Inflammatory macrophage treated with lipopolysaccharide for 4 hours (primary cell): ENCODE measurements at regions not wholly inside any gene's neighbourhood (a gene's known extent, or its start where the extent isn't known, plus 50 kb on each side); places are given as distances from the start of the nearest gene placed in this dataset.
"Not testable (repeated sequence)": the region's sequence is repeated elsewhere in the genome, so short reads cannot be mapped to it uniquely, and the experiment has no call there.

Experiments used
- DNase-seq: peaks from one replicate; pipeline ENCODE4 v3.0.0-alpha.2; 2020

DNA sequence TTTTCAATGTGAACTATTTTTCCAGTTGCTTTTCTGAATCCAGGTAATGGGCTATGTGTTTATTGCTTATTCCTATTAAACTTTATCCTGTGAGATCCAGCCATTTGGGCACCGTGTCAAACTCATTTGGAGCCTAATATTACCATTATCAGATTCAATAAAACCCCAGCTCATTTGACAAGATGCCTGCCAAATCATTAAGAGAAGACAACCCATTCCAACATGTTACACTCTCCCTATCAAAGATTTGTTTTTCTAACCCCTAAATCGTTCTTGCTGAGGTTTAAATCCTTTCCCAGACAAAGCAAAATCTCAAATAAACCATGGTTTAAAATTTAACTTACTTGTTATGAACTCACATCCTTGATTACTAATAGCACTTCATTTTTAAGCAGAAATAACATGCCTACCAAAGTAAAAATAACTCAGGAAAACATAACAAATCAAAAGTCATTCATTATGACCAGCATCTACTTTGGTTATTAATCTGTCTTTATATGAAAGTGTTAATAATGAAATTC is 130.0 kb upstream of the TCF21 start:
- no peak for DNase-seq

DNA sequence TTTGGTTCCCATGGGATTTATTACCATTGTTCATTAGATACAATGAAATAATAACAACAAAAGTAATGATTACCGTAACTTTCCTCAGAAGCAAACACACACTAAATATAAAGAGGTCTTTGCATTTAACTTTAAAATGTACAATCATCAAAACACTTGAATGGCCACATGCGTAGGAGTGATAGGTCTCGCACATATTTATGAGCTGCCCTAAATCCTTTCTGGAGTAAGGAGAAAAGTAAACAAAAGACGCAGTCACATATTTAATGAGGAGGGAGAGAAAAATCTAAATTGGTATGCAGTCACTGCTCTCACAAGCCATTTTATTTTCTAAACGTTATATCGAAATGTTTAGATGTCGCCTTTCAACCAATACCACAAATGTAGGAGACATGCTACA is 129.4 kb upstream of the TCF21 start:
- DNase-seq, result no peak

DNA sequence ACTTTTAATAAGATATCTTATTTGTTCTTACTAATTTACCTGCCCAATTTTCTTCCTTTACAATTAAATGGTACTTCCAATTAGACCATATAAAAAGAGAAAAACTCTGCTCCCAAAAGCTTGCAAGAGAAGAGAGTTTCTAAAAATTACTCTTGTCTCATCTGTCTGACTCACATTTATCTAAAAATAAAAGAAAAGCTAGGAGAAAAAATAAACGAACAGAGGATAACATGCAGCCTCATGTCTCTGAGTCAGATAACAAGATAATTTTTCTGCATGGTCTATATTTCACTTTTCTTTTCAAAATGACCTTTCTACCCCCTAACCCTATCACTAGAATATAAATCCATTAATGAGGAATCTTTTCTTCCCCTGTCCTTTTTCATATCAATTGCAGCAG is 127.2 kb upstream of the TCF21 start:
- DNase-seq, result no peak

DNA sequence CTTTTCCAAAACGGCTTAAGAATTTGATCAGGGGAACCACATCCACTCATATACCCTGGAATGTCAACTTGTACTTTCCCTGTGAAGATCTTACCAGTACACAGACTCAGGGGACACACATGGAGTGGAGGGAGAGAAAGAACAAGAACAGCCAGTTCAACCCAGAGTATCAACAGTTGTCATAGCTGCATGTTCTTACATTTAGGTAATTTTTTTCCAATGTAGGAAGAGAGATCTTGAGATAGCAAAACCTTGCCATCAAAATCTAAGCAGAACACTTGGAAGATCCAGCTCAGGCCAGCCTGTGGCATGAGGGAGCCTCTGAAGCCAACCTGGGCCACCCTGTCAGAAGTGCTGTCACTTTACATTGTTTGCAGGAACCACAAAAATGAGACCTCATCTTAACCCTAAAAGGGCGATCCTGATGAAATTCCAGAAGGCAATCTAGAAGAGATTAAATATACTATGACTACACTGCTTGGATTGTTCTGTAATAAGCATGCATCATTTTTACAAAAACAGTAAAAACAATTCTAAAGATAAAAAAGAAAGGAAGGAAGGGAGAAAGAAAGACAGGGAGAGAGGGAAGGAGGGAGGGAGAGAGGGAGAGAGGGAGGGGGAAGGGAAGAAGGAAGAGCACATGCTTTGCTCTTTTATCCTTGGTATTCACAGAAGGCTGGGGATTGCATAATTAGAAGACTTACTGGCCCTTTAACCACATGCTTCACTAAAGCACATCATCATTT is 124.7 kb upstream of the TCF21 start:
- no peak for DNase-seq

DNA sequence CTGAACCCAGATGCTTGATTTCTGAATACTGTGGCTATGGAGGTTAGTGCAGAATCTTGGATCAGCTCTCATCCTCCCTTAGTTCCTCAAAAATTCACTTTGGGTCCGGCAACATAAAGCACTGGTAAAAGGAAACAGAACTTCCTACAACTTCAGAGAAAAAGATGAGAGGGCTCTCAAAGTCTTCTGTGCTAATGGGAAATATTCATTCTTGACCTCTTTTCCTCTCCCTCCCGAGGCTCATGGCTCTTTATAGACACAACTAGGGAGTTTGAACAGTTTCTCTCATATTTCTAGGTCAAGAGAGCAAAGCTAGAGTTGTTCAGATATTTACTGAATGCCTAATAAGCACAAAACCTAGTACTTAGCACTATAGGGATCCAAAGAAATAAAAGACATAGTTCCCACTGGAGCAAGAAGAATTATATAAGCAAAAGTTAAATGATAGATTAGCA is 124.1 kb upstream of the TCF21 start:
- no peak for DNase-seq

DNA sequence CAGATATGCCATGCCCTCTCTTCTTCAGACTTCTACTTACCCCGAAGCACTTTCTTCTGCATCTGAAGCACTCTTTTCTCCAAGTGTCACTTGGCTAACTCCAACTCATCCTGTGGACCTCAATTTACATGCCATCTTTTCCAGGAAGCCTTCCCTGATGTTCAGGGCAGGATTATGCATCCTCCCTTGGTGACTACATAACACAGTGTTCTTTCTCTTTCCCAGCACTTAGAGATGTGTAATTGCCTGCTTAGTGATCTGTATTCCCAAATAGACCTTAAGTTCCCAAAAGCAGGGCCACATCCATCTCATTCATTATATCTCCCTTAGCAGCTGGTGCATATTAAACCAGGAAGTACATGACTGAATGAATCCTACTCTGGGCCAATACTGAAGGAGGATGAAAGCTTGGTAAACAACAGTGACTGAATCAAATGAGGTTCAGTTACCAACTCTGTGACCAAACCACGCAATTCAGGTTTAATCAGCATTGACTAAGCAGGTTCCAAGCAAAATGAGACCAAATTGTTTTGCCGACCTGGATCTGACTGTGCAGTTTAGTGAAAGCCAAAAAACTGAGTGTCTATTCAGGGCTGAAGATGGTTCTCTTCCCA is 121.4 kb upstream of the TCF21 start:
- no peak for DNase-seq

DNA sequence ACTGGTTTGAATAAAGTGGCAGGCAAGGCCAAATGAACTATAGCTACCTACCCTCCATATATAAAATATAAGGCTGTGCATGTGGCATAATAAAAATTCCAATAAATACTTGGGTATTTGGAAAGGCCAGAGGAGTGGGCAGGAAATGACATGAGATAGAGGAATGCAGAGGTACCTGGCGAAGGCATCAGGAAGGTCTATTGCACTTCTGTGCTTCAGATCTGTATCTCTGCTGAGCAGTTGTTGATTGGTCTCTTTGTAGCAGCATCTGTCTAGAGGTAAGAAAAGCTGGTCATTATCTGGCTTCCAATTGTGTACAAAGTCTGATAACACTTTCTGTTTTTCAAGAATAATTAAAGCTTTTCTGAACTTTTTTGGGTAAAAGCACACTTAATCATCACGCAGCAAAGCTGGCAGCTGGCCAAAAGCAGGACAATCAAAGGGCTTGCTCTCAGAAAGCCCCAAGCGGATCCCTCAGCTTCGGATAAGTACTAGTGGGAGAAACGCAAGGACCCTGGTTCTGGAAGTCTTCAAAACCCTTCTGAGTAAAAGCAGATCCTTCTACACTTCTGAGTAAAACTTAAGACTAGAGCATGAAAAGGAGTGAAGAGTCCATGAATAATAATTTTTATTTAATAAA is 120.1 kb upstream of the TCF21 start:
- DNase-seq, result no peak

DNA sequence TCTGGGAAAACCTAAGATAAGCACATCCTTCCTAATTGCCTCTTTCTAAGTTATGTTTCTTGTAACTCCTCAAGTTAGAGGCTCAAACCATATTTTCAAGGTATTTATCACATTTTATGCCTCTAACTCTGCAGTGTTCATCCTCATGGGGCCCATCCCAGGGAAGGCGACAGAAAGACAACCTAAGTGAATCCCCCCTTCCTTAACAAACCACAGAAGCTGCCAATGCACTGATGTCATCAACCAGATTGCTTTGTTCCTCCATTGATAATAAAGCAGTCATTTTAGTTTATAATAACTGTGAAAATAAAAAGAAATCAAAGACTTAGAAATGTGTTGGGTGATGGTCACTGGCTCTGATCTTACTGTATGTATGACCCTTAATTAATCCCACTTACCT is 119.5 kb upstream of the TCF21 start:
- DNase-seq, result no peak

DNA sequence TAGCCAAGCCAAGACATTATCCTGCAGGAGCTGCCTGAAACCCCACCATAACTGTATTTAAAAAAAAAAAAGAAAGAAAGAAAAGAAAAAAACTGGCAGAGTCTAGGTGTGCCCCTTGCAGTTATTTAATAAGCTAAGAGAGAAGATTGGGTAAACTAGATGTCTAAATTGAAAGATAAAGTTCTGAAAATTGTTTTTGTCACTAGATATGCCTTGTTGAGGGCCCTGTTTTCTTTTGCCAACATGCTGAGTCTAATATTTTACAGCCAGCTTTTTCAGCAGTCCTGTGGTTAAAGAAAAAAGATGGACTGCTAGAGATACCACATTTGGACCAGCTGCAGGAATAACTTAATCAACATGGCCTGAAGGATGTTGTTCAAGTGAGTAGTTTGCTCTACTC is 116.3 kb upstream of the TCF21 start:
- DNase-seq, result no peak

DNA sequence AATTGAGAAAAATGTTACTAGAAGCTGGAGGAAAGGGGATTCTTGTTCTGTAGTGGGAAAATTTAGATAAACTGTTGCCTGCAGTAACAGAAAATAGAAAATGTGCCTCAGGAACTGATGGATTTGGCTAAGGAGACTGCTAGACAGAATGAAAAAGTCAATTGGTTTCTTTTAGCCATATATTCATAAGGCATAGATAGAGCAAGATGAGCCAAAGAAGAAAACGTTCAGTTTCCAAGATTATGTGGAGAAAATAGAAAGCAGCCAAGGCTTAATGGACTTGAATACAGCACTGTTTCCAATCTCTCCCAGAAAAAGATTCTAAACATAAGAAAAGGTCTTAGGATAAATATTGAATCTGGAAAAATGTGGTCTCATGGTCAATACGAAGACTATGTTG is 115.1 kb upstream of the TCF21 start:
- DNase-seq, result no peak

DNA sequence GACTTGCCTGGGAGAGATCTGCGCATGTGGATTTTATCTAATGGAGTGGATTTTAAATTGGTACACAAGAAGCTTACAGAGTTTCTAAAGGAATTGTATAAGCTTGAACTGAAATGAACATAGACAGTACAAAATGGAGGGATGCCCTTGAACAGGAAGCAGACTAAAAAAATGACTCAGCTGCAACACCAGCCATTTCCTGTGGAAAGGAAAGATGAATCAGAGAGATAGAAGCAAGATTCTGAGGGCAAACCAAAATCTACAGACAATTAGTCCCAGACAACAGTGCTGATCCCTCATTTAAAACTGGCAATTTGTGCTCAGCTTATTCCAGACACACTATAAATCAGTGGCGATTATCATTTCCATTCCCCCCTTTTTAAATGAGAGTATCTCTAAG is 114.6 kb upstream of the TCF21 start:
- no peak for DNase-seq

DNA sequence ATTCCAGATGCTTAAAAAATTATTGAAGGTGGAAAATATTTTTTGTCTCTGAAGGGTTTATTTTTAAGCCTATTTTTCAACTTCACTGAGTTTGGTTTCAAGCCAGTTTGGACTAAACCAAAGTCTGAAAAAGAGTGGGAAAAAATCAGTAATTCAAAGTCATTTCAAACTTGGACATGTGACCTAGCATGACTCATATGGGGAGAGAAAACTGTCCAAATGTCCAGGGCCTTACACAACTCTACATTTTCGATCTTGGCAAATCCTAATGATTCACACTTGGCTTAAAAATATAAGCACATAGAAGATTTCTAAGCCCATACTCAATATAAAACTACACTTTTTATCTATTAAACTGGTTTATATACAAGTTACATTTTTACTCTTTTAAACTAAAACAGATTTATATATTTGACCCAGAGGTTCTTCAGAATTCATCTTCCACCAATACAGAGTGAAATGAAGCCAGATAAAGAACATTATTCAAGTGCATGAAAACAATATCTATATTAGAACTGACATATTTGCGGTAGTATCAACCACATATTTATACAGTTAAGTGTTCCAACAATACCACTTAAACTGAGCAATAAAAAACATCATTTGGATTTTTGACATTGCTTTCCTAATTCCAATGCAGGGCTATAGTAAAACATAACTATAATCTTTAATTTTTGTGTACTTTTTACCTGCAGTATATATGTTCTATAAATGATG is 110.3 kb upstream of the TCF21 start:
- peak; percentile 38 for DNase-seq

DNA sequence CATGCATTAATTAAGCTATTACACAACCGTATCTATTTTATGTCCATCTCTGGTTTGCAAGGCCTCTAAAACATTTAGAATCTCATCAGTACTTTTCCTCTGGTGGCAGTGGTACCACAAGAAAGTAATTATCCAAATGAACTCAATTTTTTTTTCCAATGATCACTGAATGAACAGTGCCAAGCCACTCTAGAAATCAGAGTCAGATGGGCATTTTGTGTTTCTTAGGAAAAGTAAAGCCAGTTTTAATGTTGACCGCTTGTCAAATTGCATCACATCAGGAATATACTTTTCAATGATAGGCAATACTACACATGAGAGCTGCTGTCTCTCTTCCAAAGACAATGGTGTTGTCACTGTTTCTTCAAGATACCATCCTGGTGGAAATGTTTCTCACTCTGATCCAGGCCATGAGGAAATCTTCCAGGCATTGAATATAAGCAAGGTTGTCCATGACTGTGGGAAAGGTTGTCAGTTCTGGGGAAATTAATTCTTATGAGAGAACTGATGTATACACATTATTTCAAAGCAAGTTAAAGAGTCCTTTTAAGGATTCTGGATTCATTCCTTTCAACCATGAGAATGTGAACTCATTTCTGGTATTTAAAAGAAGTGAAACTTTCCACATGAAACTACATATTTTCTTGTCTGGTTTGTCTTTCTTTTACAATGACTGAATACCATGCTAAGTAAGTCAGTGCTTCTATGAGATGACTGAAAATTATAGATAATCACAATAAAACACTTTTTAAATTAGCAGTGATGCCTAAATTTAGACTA is 108.8 kb upstream of the TCF21 start:
- no peak for DNase-seq

DNA sequence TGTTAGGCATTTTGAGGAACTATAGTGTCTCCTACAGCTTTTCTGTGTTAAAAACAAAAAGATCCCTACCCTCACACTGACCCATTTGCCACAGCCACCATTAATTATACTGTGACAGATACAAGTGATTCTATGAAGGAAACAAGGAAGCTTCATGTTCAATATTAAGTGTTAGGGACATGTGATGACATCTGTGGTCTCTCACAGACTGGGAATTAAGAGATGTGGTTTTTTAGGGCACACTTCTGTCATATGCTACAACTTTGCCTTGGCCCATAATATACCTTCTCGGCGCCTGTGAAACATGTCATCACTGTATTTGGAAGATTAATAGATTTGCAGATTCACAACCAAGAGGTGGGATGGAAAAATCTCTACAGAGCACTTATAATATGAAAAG is 102.9 kb upstream of the TCF21 start:
- DNase-seq, result no peak

DNA sequence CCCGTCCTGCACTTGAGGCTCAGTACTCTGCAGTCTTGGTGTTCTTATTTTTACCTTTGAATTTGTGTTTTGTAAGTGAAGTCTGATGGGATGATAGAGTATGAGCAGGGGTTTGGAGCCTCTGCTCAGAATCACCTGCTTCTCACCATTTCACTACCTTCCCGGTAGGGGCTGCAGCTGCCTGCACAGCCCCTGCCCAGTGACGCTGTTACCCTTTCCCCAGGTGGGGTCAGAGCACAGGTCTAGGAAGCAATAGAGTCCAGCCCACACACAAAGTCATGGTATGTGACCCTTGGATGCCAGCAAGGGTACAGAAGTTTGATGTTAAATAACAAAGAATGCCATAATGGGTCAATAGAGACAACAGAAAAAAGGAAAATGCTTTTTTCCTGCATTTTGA is 101.8 kb upstream of the TCF21 start:
- no peak for DNase-seq

DNA sequence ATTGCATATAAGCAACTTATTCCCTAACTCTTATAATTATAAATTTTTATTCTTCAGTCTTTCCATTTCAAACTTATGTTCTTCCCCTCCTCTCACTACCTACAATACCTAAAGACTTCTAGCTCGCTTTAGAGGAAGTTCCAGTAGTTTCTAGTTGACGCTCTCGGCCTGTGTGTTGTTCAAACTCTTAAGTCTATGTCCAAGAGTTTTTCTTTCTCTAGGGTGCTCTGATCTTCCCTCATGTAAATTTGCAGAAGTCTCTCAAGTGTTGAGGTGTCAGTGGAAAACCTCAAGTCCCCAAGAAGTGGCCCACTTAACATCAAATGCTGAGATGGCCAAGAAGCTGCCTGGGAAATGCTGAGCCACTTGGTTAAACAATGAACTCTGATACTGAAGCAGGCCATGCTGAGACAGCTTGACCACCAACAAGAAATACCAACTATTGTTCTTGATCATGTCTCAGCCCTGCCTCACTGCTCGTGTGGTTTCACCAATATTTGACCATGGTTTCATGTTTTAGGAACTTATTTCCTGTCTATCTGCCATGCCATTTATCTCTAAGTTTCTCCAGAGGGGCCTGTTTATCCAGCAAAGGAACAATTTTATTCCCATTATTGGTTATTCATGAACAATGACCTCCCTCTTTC is 100.9 kb upstream of the TCF21 start:
- DNase-seq, result no peak

DNA sequence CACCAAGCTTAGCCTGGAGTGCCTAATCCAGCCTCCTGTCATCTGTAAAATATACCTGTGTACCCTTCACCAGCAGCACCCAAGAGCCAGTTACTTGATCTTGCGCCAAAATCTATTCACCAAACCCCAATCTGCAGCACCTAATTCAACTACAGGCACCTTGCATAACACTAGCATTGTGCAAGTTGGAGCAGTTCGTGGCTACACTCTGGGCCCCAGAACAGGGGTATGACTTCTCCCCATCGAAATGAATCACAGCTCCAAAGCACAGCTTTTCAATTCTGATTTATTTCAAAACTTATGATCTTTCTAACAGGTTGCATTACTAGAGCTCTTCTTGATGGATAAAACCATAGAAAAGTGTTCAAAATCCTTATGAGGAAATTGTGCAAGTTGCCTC is 100.4 kb upstream of the TCF21 start:
- no peak for DNase-seq

DNA sequence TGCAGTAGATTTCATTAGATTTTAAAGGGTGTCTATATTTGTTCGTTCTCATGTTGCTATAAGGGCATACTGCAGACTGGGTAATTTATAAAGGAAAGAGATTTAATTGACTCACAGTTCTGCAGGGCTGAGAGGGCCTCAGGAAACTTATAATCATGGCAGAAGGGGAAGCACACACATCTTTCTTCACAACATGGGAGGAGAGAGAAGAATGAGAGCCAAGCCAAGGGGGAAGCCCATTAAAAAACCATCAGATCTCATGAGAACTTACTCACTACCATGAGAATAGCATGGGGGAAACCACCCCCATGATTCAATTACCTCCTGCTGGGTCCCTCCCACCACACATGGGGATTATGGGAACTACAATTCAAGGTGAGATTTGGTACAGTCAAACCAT is 99.5 kb upstream of the TCF21 start:
- DNase-seq, result not testable (repeated sequence)

DNA sequence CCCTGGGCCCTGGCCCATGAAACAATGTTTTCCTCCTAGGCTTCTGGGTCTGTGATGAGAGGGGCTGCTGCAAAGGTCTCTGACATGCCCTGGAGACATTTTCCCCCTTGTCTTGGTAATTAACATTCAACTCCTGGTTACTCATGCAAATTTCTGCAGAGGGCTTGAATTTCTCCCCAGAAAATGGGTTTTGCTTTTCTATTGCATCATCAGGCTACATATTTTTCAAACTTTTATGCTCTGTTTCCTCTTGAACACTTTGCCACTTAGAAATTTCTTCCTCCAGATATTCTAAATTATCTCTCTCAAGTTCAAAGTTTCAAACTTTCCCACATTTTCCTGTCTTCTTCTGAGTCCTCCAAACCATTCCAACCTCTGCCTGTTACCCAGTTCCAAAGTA is 98.2 kb upstream of the TCF21 start:
- not testable (repeated sequence) for DNase-seq

DNA sequence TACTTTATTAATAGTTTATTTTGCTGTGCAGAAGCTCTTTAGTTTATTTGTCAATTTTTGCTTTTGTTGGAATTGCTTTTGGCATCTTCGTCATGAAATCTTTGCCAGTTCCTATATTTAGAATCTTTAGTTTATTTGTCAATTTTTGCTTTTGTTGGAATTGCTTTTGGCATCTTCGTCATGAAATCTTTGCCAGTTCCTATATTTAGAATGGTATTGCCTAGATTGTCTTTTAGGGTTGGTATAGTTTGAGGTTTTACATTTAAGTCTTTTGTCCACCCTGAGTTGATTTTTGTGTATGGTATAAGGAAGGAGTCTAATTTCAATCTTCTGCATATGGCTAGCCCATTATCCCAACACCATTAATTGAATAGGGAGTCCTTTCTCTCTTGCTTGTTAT is 93.9 kb upstream of the TCF21 start:
- not testable (repeated sequence) for DNase-seq

DNA sequence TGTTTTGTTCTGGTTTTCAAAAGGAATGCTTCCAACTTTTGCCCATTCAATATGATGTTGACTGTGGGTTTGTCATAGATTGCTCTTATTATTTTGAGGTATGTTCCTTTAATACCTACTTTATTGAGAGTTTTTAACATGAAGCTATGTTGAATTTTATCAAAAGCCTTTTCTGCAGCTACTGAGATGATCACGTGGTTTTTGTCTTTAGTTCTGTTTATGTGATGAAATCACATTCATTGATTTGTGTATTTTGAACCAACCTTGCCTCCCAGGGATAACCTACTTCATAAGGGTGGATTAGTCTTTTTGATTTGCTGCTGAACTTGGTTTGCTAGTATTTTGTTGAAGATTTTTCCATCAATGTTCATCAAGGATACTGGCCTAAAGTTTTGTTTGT is 92.7 kb upstream of the TCF21 start:
- DNase-seq, result no peak

DNA sequence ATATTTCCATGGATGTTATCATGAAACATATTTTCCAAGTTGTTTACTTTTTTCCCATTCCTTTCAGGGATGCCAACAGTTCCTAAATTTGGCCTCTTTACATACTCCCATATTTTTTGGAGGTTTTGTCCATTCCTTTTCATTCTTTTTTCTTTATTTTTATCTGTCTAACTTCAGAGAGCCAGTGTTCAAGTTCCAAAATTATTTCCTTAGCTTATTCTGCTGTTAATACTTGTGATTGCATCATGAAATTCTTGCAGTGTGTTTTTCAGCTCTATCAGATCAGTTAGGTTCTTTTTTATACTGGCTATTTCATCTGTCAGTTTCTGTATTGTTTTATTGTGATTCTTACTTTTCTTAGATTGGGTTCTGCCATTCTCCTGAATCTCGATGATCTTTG is 89.9 kb upstream of the TCF21 start:
- no peak for DNase-seq
